HepG2 (cell line): ENCODE measurements at regions not wholly inside any gene's neighbourhood (a gene's known extent, or its start where the extent isn't known, plus 50 kb on each side); places are given as distances from the start of the nearest gene placed in this dataset.

Experiments
- MEIS1 ChIP-seq: sonication (generic); formaldehyde crosslinking; IDR thresholded peaks from 2 replicates; pipeline ENCODE4 v1.9.0; 2021; ENCODE audit warnings: mild to moderate bottlenecking, missing genetic modification reagents, moderate library complexity, borderline replicate concordance
- MTA1 ChIP-seq: sonication (generic); formaldehyde crosslinking; IDR thresholded peaks from 2 replicates; pipeline ENCODE4 v1.4.0; 2020; ENCODE audit warnings: missing genetic modification reagents, mild to moderate bottlenecking, borderline replicate concordance
- NCOA2 ChIP-seq: sonication (generic); formaldehyde crosslinking; IDR thresholded peaks from 2 replicates; pipeline ENCODE4 v1.8.0; 2022; ENCODE audit warnings: inconsistent platforms
- NFE2L1 ChIP-seq: sonication (generic); formaldehyde crosslinking; IDR thresholded peaks from 2 replicates; pipeline ENCODE4 v1.4.0; 2020; ENCODE audit warnings: missing genetic modification reagents, mild to moderate bottlenecking, borderline replicate concordance
- SP2 ChIP-seq: sonication (generic); formaldehyde crosslinking; IDR thresholded peaks from 2 replicates; pipeline ENCODE4 v1.5.1; 2020; ENCODE audit warnings: mild to moderate bottlenecking, missing genetic modification reagents
- TBL1XR1 ChIP-seq: fragments of 150-350 bp; IDR thresholded peaks from 2 replicates; pipeline ENCODE4 v1.6.1; 2014; ENCODE audit warnings: borderline replicate concordance, low read length; ENCODE audit not compliant: partially characterized antibody
- ZKSCAN8 ChIP-seq: IDR thresholded peaks from 2 replicates; pipeline ENCODE4 v1.6.1; 2016; ENCODE audit warnings: borderline replicate concordance, missing genetic modification reagents, missing compliant biosample characterization
- ZNF264 ChIP-seq: sonication (generic); formaldehyde crosslinking; IDR thresholded peaks from 2 replicates; pipeline ENCODE4 v1.4.0; 2020; ENCODE audit warnings: missing genetic modification reagents
- ZNF326 ChIP-seq: sonication (generic); formaldehyde crosslinking; IDR thresholded peaks from 2 replicates; pipeline ENCODE4 v1.4.0; 2020; ENCODE audit warnings: missing genetic modification reagents, borderline replicate concordance
- ZNF562 ChIP-seq: sonication (generic); formaldehyde crosslinking; IDR thresholded peaks from 2 replicates; pipeline ENCODE4 v1.8.0; 2022; ENCODE audit warnings: missing genetic modification reagents, borderline replicate concordance
- ZNF782 ChIP-seq: sonication (generic); formaldehyde crosslinking; IDR thresholded peaks from 2 replicates; pipeline ENCODE4 v1.4.0; 2020; ENCODE audit warnings: missing genetic modification reagents, mild to moderate bottlenecking, borderline replicate concordance
- TF ChIP-seq, protein P1 (sequence below), 2 experiments: sonication (generic) in 1 of 2; formaldehyde crosslinking in 1 of 2; IDR thresholded peaks; 2 replicates each; pipeline versions ENCODE4 v1.4.0 to v1.6.1; 2016 to 2020; ENCODE audit warnings: borderline replicate concordance in 1 of 2, low read depth in 1 of 2, mild to moderate bottlenecking in 1 of 2, missing genetic modification reagents in 1 of 2
- TF ChIP-seq, protein P2 (sequence below): sonication (generic); formaldehyde crosslinking; IDR thresholded peaks from 2 replicates; pipeline ENCODE4 v1.8.1; 2023; ENCODE audit warnings: mild to moderate bottlenecking, missing genetic modification reagents, borderline replicate concordance
- TF ChIP-seq, protein P3 (sequence below): sonication (generic); formaldehyde crosslinking; IDR thresholded peaks from 2 replicates; pipeline ENCODE4 v1.4.0; 2020; ENCODE audit warnings: mild to moderate bottlenecking, missing genetic modification reagents
- TF ChIP-seq, protein P4 (sequence below), 2 experiments: fragments of 450-650 bp in 1 of 2; sonication (generic) in 1 of 2; formaldehyde crosslinking in 1 of 2; IDR thresholded peaks; 2 replicates each; pipeline versions ENCODE4 v1.6.1 to v1.8.0; 2016 to 2022; ENCODE audit warnings: antibody characterized with exemption in 1 of 2, mild to moderate bottlenecking in 1 of 2, missing genetic modification reagents in 1 of 2

DNA sequence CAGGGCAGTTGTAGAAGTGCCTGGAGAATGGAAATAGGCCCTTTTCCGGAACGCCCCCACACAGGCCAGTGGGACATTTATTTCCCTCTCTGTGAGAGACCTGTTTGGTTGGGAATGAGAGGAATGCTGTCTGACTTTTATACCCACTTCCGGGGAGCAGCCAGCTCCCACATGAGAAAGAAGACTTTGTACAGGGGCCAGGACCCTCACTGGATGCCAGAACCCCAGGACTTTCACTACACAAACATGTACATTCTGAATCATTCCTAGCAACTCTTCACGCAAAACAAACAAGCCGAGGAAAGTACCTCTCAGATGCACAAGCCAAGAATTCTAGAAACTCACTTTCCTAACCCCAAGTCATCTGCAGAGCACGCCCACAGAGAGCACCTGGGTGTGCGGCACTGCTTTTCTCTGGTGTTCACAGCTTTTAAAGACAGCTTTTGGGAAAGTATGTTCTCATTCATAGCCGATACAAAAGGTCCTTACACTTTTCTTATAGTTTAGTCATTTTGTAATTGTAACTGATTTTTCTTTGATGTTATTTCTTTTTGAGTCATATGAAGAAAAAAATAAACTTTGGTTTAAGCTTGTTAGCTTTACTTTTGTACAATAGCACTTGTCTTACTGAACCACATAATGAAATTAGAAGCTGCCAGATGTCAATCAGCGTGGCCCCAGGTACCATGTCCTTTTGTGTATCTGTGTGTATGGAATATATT lies 856.1 kb upstream of the ID2 start (continued):
- TF ChIP-seq, protein P1, sequence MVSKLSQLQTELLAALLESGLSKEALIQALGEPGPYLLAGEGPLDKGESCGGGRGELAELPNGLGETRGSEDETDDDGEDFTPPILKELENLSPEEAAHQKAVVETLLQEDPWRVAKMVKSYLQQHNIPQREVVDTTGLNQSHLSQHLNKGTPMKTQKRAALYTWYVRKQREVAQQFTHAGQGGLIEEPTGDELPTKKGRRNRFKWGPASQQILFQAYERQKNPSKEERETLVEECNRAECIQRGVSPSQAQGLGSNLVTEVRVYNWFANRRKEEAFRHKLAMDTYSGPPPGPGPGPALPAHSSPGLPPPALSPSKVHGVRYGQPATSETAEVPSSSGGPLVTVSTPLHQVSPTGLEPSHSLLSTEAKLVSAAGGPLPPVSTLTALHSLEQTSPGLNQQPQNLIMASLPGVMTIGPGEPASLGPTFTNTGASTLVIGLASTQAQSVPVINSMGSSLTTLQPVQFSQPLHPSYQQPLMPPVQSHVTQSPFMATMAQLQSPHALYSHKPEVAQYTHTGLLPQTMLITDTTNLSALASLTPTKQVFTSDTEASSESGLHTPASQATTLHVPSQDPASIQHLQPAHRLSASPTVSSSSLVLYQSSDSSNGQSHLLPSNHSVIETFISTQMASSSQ (IDR thresholded peaks at IDR 0.05; ENCODE audit: low read depth) = no peak
- TF ChIP-seq, protein P1 (CRISPR knock-in tag; IDR thresholded peaks at IDR 0.05; ENCODE audit: borderline replicate concordance) = no peak
- TF ChIP-seq ZNF264 (no peak), NFE2L1 (CRISPR knock-in tag) (no peak), NCOA2 (peak; percentile 57; the same call in 1 of the 2 replicates), ZNF326 (no peak), MTA1 (no peak), ZKSCAN8 (CRISPR knock-in tag) (no peak), ZNF562 (CRISPR knock-in tag) (no peak), TBL1XR1 (no peak), SP2 (CRISPR knock-in tag) (no peak), ZNF782 (no peak), MEIS1 (CRISPR knock-in tag) (no peak)
- TF ChIP-seq, protein P2, sequence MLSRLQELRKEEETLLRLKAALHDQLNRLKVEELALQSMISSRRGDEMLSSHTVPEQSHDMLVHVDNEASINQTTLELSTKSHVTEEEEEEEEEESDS (CRISPR knock-in tag) = no peak
- TF ChIP-seq, protein P3, sequence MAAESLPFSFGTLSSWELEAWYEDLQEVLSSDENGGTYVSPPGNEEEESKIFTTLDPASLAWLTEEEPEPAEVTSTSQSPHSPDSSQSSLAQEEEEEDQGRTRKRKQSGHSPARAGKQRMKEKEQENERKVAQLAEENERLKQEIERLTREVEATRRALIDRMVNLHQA (CRISPR knock-in tag) = no peak
- TF ChIP-seq, protein P4, sequence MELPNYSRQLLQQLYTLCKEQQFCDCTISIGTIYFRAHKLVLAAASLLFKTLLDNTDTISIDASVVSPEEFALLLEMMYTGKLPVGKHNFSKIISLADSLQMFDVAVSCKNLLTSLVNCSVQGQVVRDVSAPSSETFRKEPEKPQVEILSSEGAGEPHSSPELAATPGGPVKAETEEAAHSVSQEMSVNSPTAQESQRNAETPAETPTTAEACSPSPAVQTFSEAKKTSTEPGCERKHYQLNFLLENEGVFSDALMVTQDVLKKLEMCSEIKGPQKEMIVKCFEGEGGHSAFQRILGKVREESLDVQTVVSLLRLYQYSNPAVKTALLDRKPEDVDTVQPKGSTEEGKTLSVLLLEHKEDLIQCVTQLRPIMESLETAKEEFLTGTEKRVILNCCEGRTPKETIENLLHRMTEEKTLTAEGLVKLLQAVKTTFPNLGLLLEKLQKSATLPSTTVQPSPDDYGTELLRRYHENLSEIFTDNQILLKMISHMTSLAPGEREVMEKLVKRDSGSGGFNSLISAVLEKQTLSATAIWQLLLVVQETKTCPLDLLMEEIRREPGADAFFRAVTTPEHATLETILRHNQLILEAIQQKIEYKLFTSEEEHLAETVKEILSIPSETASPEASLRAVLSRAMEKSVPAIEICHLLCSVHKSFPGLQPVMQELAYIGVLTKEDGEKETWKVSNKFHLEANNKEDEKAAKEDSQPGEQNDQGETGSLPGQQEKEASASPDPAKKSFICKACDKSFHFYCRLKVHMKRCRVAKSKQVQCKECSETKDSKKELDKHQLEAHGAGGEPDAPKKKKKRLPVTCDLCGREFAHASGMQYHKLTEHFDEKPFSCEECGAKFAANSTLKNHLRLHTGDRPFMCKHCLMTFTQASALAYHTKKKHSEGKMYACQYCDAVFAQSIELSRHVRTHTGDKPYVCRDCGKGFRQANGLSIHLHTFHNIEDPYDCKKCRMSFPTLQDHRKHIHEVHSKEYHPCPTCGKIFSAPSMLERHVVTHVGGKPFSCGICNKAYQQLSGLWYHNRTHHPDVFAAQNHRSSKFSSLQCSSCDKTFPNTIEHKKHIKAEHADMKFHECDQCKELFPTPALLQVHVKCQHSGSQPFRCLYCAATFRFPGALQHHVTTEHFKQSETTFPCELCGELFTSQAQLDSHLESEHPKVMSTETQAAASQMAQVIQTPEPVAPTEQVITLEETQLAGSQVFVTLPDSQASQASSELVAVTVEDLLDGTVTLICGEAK (IDR thresholded peaks at IDR 0.05) = no peak
- TF ChIP-seq, protein P4 (CRISPR knock-in tag; IDR thresholded peaks at IDR 0.05) = no peak
